Left lung (tissue), 4 donors: ENCODE measurements at regions not wholly inside any gene's neighbourhood (a gene's known extent, or its start where the extent isn't known, plus 50 kb on each side); places are given as distances from the start of the nearest gene placed in this dataset.
"Not testable (repeated sequence)": the region's sequence is repeated elsewhere in the genome, so short reads cannot be mapped to it uniquely, and the experiment has no call there.

ENCODE experiments used
- ATAC-seq: fragments of 200-7000 bp; cut with Tn5 transposase; one replicate; pipeline ENCODE4 v1.9.1; 2020; ENCODE audit warnings: moderate library complexity
- DNase-seq, 4 donors: peaks; one replicate each; pipeline ENCODE4 v3.0.0-alpha.2; 2013 to 2020
- H3K27ac ChIP-seq, 2 donors: fragments of 200-600 bp; sonication (generic) in 1 of 2; one replicate each; pipeline versions ENCODE4 v1.5.0 to v1.8.0; 2020 to 2021
- H3K27me3 ChIP-seq, 2 donors: fragments of 200-600 bp; sonication (generic) in 1 of 2; one replicate each; pipeline versions ENCODE4 v1.5.0 to v1.8.0; 2020 to 2021
- H3K36me3 ChIP-seq, 2 donors: fragments of 200-600 bp; sonication (generic) in 1 of 2; one replicate each; pipeline versions ENCODE4 v1.5.0 to v1.8.0; 2020 to 2021
- H3K4me1 ChIP-seq, 2 donors: fragments of 200-600 bp; one replicate each; pipeline ENCODE4 v1.8.0; 2021
- H3K4me3 ChIP-seq, 2 donors: fragments of 200-600 bp; sonication (generic) in 1 of 2; one replicate each; pipeline versions ENCODE4 v1.5.0 to v1.8.0; 2020 to 2021; ENCODE audit warnings: mild to moderate bottlenecking in 1 of 2
- H3K9me3 ChIP-seq, 2 donors: fragments of 200-600 bp; sonication (generic) in 1 of 2; one replicate each; pipeline versions ENCODE4 v1.5.0 to v1.8.0; 2020 to 2021
- intact Hi-C, 2 donors: fragments of 100-400 bp; cut with DNase I; formaldehyde crosslinking; loops; one replicate each; pipeline versions ENCODE4 v1.11.2 to v1.14.2; 2022
- TF ChIP-seq, protein P1 (sequence below), 2 donors: fragments of 200-600 bp; sonication (generic) in 1 of 2; IDR thresholded peaks; one replicate each; pipeline versions ENCODE4 v1.5.0 to v1.8.0; 2021; ENCODE audit warnings: antibody characterized with exemption in 2 of 2
- donor health status: DM: no; HTN: yes; CAD: no.
- donor health status: DM: no; HTN: no; CAD: no.

DNA sequence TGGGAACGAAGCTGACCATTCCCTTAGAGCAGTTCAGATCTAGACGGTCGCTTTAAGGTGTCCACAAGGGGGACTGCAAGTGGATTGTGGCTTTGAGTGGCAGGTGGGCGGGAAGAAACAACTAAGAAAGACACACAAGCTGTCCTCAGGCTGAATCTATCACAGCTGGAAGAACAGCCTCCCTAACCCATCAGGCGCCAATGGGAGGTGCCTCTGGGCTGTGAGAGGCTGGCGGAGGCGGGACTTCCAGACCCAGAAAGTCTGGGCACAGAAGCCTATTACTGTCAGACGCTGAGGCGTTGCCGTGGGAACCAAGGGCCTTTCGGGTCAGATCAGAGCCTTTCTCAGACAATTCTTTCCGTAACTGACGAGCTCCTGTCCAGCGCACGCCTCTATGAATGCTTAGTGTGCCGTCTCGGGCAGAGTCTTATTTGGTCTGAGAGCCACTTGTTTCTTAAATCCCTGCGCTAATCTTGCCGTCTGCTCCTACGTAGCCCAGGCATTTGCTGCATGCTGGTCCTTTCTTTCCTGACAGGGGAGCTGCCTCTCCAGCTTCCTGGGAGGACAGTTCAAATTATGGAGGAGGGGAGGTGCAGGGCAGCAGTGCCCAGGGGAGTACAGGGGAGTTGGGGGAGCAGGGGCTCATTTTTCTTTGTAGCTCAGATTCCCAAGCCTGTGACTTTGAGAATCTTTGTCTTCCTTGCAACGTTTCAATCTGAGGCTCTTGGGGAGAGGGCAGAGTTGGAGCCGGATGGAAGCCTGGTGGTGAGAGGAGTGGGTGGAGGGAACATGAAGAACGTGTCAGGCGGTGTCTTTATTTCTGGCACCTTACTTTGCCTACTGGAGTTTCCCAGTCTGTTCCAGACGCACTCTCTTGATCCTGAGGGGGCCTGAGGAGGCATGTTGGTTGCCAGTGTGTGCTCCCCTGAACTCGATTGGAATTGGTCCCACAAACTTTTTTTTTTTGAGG is 618.7 kb downstream of the KCNJ18 start:
- intact Hi-C loops: no loop called here
- no peak overlapping the region for H3K27ac ChIP-seq
- DNase-seq (no peak), ATAC-seq (no peak)
- no peak overlapping the region for H3K4me3 ChIP-seq
- TF ChIP-seq, protein P1, sequence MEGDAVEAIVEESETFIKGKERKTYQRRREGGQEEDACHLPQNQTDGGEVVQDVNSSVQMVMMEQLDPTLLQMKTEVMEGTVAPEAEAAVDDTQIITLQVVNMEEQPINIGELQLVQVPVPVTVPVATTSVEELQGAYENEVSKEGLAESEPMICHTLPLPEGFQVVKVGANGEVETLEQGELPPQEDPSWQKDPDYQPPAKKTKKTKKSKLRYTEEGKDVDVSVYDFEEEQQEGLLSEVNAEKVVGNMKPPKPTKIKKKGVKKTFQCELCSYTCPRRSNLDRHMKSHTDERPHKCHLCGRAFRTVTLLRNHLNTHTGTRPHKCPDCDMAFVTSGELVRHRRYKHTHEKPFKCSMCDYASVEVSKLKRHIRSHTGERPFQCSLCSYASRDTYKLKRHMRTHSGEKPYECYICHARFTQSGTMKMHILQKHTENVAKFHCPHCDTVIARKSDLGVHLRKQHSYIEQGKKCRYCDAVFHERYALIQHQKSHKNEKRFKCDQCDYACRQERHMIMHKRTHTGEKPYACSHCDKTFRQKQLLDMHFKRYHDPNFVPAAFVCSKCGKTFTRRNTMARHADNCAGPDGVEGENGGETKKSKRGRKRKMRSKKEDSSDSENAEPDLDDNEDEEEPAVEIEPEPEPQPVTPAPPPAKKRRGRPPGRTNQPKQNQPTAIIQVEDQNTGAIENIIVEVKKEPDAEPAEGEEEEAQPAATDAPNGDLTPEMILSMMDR (IDR thresholded peaks at IDR 0.05): no peak
- peaks cover 0 to 8% of the 10 kb centered on the region in 2 donors for H3K9me3 ChIP-seq
- H3K27me3 ChIP-seq: no peaks in the 10 kb centered on the region
- no peaks in the 10 kb centered on the region for H3K4me1 ChIP-seq
- no peaks in the 10 kb centered on the region for H3K36me3 ChIP-seq

DNA sequence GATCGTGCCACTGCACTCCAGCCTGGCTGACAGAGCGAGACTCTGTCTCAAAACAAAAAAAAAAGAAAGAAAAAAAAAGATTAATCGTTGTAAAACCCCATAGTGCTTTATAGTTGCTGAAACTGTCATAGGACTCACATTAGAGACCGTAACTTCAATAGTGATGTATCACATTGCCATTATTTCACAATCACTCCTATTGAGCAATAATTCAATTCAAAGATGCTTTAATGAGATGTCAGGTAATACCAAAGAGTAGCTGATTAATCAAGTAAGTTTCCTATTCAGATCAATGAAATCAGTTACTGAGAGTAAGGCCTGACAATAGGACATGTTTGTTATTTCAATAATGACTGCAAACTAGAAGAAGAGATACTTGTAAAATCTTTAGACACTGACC is 628.7 kb downstream of the KCNJ18 start:
- not testable (repeated sequence) for H3K4me1 ChIP-seq

DNA sequence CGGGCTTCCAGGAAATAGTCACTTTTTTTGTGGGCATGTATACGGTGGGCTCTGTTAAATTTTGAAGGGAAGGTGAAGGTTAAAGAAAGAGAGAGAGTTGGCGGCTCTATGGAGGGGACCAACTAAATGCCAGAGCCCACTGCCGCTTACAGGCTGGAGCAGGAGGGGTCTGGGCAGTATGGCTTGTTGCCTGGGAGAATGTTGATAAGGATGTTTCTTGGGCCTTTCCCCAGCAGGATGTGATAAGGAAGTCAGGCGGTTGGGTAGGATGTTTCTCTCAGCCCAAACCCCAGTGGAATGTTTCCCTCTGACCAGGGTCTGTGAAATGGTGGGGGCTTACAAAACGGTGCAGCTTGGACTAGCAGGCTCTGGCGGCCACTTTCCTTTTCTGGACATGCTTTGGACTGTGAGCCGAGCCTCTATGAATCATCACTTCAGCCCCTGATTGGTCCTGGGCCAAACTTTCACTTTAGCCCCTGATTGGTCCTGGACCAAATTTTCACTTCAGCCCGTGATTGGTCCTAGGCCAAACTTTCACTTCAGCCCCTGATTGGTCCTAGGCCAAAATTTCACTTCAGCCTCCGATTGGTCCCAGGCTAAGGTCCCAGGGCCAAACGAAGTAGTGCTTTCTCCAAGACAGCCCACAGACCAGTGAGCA is 630.7 kb downstream of the KCNJ18 start:
- H3K27ac ChIP-seq, H3K36me3 ChIP-seq, intact Hi-C loops, H3K27me3 ChIP-seq, H3K4me3 ChIP-seq, DNase-seq, ATAC-seq, H3K4me1 ChIP-seq: not testable (repeated sequence)
- peaks cover 0 to 25% of the 10 kb centered on the region in 2 donors for H3K9me3 ChIP-seq

More for the DNA sequence above, 628.7 kb downstream of the KCNJ18 start:
- H3K4me3 ChIP-seq, ATAC-seq, H3K36me3 ChIP-seq, intact Hi-C loops, H3K27me3 ChIP-seq, DNase-seq, H3K27ac ChIP-seq: not testable (repeated sequence)
- H3K9me3 ChIP-seq: peaks cover 0 to 33% of the 10 kb centered on the region in 2 donors

DNA sequence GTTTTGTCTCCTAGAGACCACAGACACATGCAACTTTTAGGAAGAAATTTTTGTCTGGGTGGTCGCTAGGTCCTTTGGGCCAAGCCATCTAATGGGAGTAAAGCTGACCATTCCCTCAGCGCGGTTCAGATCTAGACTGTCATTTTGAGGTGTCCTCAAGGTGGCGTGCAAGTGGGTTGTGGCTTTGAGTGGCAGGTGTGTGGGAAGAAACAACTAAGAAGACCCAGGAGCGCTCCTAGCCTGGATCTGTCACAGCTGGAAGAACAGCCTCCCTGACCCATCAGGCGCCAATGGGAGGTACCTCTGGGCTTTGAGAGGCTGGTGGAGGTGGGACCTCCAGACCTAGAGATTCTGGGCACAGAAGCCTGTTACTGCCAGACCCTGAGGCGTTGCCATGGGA is 645.1 kb downstream of the KCNJ18 start:
- H3K27ac ChIP-seq: no peak overlapping the region
- ATAC-seq (no peak), DNase-seq (no peak)
- H3K9me3 ChIP-seq: peaks cover 0 to 27% of the 10 kb centered on the region in 2 donors
- no peaks in the 10 kb centered on the region for H3K36me3 ChIP-seq
- no peaks in the 10 kb centered on the region for H3K27me3 ChIP-seq
- TF ChIP-seq, protein P1 (IDR thresholded peaks at IDR 0.05): no peak
- H3K4me1 ChIP-seq: no peaks in the 10 kb centered on the region
- intact Hi-C loops: no loop called here
- H3K4me3 ChIP-seq: no peak overlapping the region

DNA sequence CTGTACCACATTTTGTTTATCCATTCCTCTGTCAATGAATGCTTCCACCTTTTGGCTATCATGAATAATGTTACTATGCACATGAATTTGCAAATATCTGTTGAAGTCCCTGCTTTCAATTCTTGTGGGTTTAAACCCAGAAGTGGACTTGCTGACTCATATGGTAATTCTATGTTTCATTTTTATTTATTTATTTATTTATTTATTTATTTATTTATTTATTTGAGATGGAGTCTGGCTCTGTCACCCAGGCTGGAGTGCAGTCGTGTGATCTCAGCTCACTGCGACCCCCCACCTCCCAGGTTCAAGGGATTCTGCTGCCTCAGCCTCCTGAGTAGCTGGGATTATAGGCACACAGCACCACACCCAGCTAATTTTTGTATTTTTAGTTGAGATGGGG is 664.3 kb downstream of the KCNJ18 start:
- DNase-seq, H3K4me3 ChIP-seq, H3K27me3 ChIP-seq, H3K27ac ChIP-seq, H3K4me1 ChIP-seq, H3K36me3 ChIP-seq, ATAC-seq, intact Hi-C loops: not testable (repeated sequence)
- H3K9me3 ChIP-seq: peaks cover 0 to 18% of the 10 kb centered on the region in 2 donors

DNA sequence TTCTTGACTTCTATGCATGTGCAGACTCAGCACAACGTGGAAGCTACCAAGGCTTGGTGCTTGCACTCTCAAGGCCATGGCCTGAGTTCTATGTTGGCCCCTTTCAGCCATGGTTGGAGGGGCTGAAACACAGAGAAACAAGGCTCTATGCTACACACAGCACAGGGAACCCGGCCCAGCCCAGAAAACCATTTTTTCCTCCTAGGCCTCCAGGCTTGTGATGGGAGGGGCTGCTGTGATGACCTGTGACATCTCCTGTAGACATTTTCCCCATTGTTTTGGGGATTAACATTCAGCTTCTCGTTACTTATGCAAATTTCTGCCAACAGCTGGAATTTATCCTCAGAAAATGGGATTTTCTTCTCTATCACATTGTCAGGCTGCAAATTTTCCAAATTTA is 678.7 kb downstream of the KCNJ18 start:
- H3K4me1 ChIP-seq, ATAC-seq, H3K27ac ChIP-seq, intact Hi-C loops, H3K4me3 ChIP-seq, H3K36me3 ChIP-seq, DNase-seq, H3K27me3 ChIP-seq: not testable (repeated sequence)
- peaks cover 0 to 33% of the 10 kb centered on the region in 2 donors for H3K9me3 ChIP-seq

DNA sequence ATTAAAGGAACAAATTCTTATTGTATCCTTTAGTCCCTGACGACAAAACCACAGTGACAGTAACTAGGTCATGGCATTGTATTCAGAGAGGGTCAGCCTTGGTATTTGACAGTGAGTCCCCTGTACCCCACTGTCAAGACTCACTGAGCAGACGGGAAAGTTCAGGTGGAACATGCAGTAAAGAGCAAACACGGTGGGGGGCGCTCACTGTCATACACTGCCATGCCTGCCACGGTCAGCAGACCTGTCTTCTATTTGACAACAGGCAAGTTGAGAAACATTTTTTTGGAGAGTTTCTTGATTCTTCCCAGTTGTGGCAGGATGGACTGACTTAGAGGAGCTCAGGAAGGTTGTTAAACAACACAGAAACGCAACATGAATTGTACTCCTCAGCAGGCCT is 681.6 kb downstream of the KCNJ18 start:
- intact Hi-C loops: no loop called here
- Histone ChIP-seq H3K27me3 (no peaks in the 10 kb centered on the region), H3K4me1 (no peaks in the 10 kb centered on the region), H3K4me3 (no peak overlapping the region), H3K9me3 (peaks cover 0 to 31% of the 10 kb centered on the region in 2 donors), H3K36me3 (no peaks in the 10 kb centered on the region), H3K27ac (no peak overlapping the region)
- TF ChIP-seq, protein P1 (IDR thresholded peaks at IDR 0.05): no peak
- no peak for ATAC-seq
- no peak for DNase-seq
